H1 (cell line): ENCODE measurements at regions not wholly inside any gene's neighbourhood (a gene's known extent, or its start where the extent isn't known, plus 50 kb on each side); places are given as distances from the start of the nearest gene placed in this dataset.

Experiments
- CTCF ChIA-PET: fragments of 300-600 bp; sonication (Branson Sonifier 250); formaldehyde crosslinking; loops from one replicate; lab custom pipeline; 2021; ENCODE audit not compliant: partially characterized antibody; lab: Charles Lee
- POLR2A ChIA-PET: fragments of 300-600 bp; sonication (Branson Sonifier 250); formaldehyde crosslinking; loops from one replicate; lab custom pipeline; 2021; ENCODE audit warnings: inconsistent platforms; ENCODE audit not compliant: partially characterized antibody; lab: Charles Lee
- DNase-seq, 2 experiments: peaks; one replicate each; pipeline versions ENCODE4 v3.0.0 to v3.0.0-alpha.2; 2010 to 2022; ENCODE audit warnings: low spot score in 2 of 2, low read depth in 1 of 2, mixed read lengths in 1 of 2
- FAIRE-seq: peaks from 2 replicates; lab custom pipeline; 2011; peaks lifted over from hg19 to GRCh38; lab: Jason Lieb, UNC
- H2AFZ ChIP-seq: 2 replicates; pipeline ENCODE4 v1.8.1; 2012; ENCODE audit warnings: low read length, inconsistent platforms
- H2AK5ac ChIP-seq: 2 replicates; pipeline ENCODE4 v1.6.1; 2013; ENCODE audit warnings: low read depth, low read length
- H2BK120ac ChIP-seq: replicated peaks from 2 replicates; pipeline ENCODE3; 2013; ENCODE audit warnings: low read depth, low read length, inconsistent platforms
- H2BK12ac ChIP-seq: 2 replicates; pipeline ENCODE4 v1.6.1; 2013; ENCODE audit warnings: low read depth, low read length
- H2BK15ac ChIP-seq: 2 replicates; pipeline ENCODE4 v1.6.1; 2013; ENCODE audit warnings: low read length
- H2BK20ac ChIP-seq: 2 replicates; pipeline ENCODE4 v1.6.1; 2013; ENCODE audit warnings: low read length
- H2BK5ac ChIP-seq: 2 replicates; pipeline ENCODE4 v1.6.1; 2013; ENCODE audit warnings: low read depth, low read length
- H3K14ac ChIP-seq: 2 replicates; pipeline ENCODE4 v1.6.1; 2013; ENCODE audit warnings: inconsistent platforms; ENCODE audit not compliant: insufficient read length
- H3K18ac ChIP-seq: 2 replicates; pipeline ENCODE4 v1.6.1; 2013; ENCODE audit warnings: low read length; ENCODE audit errors: extremely low read depth
- H3K23ac ChIP-seq: 2 replicates; pipeline ENCODE4 v1.6.1; 2013; ENCODE audit warnings: inconsistent platforms; ENCODE audit not compliant: insufficient read length
- H3K23me2 ChIP-seq: 2 replicates; pipeline ENCODE4 v1.6.1; 2013; ENCODE audit warnings: low read depth, low read length
- H3K27ac ChIP-seq: 2 replicates; pipeline ENCODE4 v1.6.1; 2011; ENCODE audit warnings: low read depth, low read length, inconsistent platforms
- H3K27me3 ChIP-seq, 4 experiments: replicated peaks in 1 of 4; 1 replicate in 1 of 4; 2 replicates in 3 of 4; pipeline versions ENCODE4 v1.6.1 to v1.8.1; 2011 to 2013; ENCODE audit warnings: low read length in 3 of 4, mild to moderate bottlenecking in 3 of 4, inconsistent platforms in 2 of 4, mixed read lengths in 2 of 4, moderate library complexity in 1 of 4; ENCODE audit not compliant: control insufficient read depth in 3 of 4, insufficient read depth in 3 of 4; ENCODE audit errors: extremely low read depth in 1 of 4
- H3K36me3 ChIP-seq, 4 experiments: 2 replicates each; pipeline versions ENCODE4 v1.6.1 to v1.8.1; 2011 to 2013; ENCODE audit warnings: mild to moderate bottlenecking in 4 of 4, low read length in 3 of 4, moderate library complexity in 2 of 4, control low read depth in 1 of 4, inconsistent platforms in 1 of 4; ENCODE audit not compliant: insufficient read depth in 4 of 4, control insufficient read depth in 2 of 4
- H3K4ac ChIP-seq: replicated peaks from 2 replicates; pipeline ENCODE3; 2013; ENCODE audit warnings: low read length, low read depth, mixed read lengths, inconsistent platforms; ENCODE audit not compliant: insufficient read length
- H3K4me1 ChIP-seq, 4 experiments: replicated peaks in 1 of 4; 1 replicate in 1 of 4; 2 replicates in 3 of 4; pipeline versions ENCODE4 v1.6.1 to v1.8.1; 2011 to 2013; ENCODE audit warnings: low read length in 3 of 4, inconsistent platforms in 2 of 4, mixed read lengths in 1 of 4; ENCODE audit not compliant: insufficient read depth in 4 of 4, control insufficient read depth in 3 of 4
- H3K4me2 ChIP-seq, 2 experiments: 2 replicates each; pipeline versions ENCODE4 v1.6.1 to v1.8.1; 2011 to 2013; ENCODE audit warnings: low read depth in 2 of 2, low read length in 2 of 2, control low read depth in 1 of 2, inconsistent platforms in 1 of 2, mild to moderate bottlenecking in 1 of 2; ENCODE audit not compliant: insufficient read depth in 1 of 2
- H3K4me3 ChIP-seq, 4 experiments: fragments of 200-600, 300-600 bp in 1 of 4; sonication (generic), shearing (Covaris generic), sonication (Bioruptor Twin) in 1 of 4; 2 replicates each; pipeline versions ENCODE4 v1.5.1 to v1.8.1; 2011 to 2016; ENCODE audit warnings: low read length in 4 of 4, low read depth in 3 of 4, control low read depth in 2 of 4, inconsistent platforms in 2 of 4, mild to moderate bottlenecking in 2 of 4, mixed read lengths in 1 of 4, moderate library complexity in 1 of 4; ENCODE audit not compliant: insufficient read depth in 2 of 4; ENCODE audit errors: extremely low read depth in 1 of 4
- H3K56ac ChIP-seq: replicated peaks from 2 replicates; pipeline ENCODE3; 2013; ENCODE audit warnings: low read depth, mild to moderate bottlenecking, mixed read lengths, low read length, inconsistent platforms; ENCODE audit not compliant: insufficient read length
- H3K79me1 ChIP-seq: 2 replicates; pipeline ENCODE4 v1.6.1; 2013; ENCODE audit warnings: low read depth, low read length, control low read depth
- H3K79me2 ChIP-seq, 2 experiments: 2 replicates each; pipeline versions ENCODE4 v1.6.1 to v1.8.1; 2012 to 2013; ENCODE audit warnings: low read length in 2 of 2, mild to moderate bottlenecking in 2 of 2, inconsistent platforms in 1 of 2; ENCODE audit not compliant: insufficient read depth in 2 of 2, control insufficient read depth in 1 of 2
- H3K9ac ChIP-seq, 4 experiments: replicated peaks in 1 of 4; 1 replicate in 1 of 4; 2 replicates in 3 of 4; pipeline versions ENCODE4 v1.6.1 to v1.8.1; 2011 to 2013; ENCODE audit warnings: low read depth in 3 of 4, low read length in 3 of 4, control low read depth in 2 of 4, mild to moderate bottlenecking in 2 of 4, moderate library complexity in 2 of 4, inconsistent platforms in 1 of 4; ENCODE audit errors: extremely low read depth in 1 of 4
- H3K9me3 ChIP-seq, 2 experiments: 2 replicates each; pipeline versions ENCODE4 v1.6.1 to v1.8.1; 2012 to 2013; ENCODE audit warnings: mild to moderate bottlenecking in 2 of 2, moderate library complexity in 2 of 2, control low read depth in 1 of 2, inconsistent platforms in 1 of 2, low read depth in 1 of 2, low read length in 1 of 2, mixed read lengths in 1 of 2; ENCODE audit not compliant: insufficient read depth in 2 of 2
- H4K20me1 ChIP-seq, 2 experiments: replicated peaks in 1 of 2; 2 replicates each; pipeline versions ENCODE3 to v1.8.1; 2011 to 2013; ENCODE audit warnings: inconsistent platforms in 2 of 2, low read length in 2 of 2, mild to moderate bottlenecking in 1 of 2; ENCODE audit not compliant: insufficient read depth in 2 of 2, control insufficient read depth in 1 of 2
- H4K5ac ChIP-seq: 2 replicates; pipeline ENCODE4 v1.6.1; 2013; ENCODE audit warnings: low read length, low read depth, mixed read lengths, inconsistent platforms; ENCODE audit not compliant: insufficient read length
- H4K8ac ChIP-seq: 2 replicates; pipeline ENCODE4 v1.8.0; 2013; ENCODE audit warnings: mild to moderate bottlenecking, moderate library complexity, low read length, inconsistent platforms; ENCODE audit not compliant: insufficient read depth; ENCODE audit errors: extremely low read depth
- H4K91ac ChIP-seq: replicated peaks from 2 replicates; pipeline ENCODE3; 2013; ENCODE audit warnings: low read length, mixed read lengths, inconsistent platforms; ENCODE audit not compliant: insufficient read length
- BACH1 ChIP-seq: IDR thresholded peaks from 2 replicates; pipeline ENCODE4 v1.6.1; 2012; ENCODE audit warnings: low read length, improper control_type of control experiment
- FOSL1 ChIP-seq: IDR thresholded peaks from 2 replicates; pipeline ENCODE4 v1.6.1; 2011; ENCODE audit warnings: mild to moderate bottlenecking, low read depth, low read length, moderate library complexity; ENCODE audit not compliant: insufficient read depth
- KDM1A ChIP-seq: fragments of 200-600, 300-600 bp; sonication (generic); IDR thresholded peaks from 2 replicates; pipeline ENCODE4 v1.7.1; 2016; ENCODE audit warnings: mild to moderate bottlenecking, low read length, borderline replicate concordance
- MAFK ChIP-seq: IDR thresholded peaks from 2 replicates; pipeline ENCODE4 v1.6.1; 2012; ENCODE audit warnings: low read depth, mild to moderate bottlenecking, improper control_type of control experiment, low read length
- RNF2 ChIP-seq: fragments of 200-900, 300-1000 bp; sonication (generic); IDR thresholded peaks from 2 replicates; pipeline ENCODE4 v1.7.1; 2016; ENCODE audit warnings: borderline replicate concordance, low read depth, mild to moderate bottlenecking, antibody characterized with exemption, low read length; ENCODE audit not compliant: poor library complexity, severe bottlenecking; ENCODE audit errors: missing control alignments
- RXRA ChIP-seq: IDR thresholded peaks from 2 replicates; pipeline ENCODE4 v1.6.1; 2011; ENCODE audit warnings: low read depth, mild to moderate bottlenecking, low read length, moderate library complexity; ENCODE audit not compliant: insufficient read depth
- SIN3A ChIP-seq, 2 experiments: IDR thresholded peaks in 1 of 2; conservative IDR thresholded peaks in 1 of 2; 2 replicates each; pipeline ENCODE4 v1.6.1; 2011 to 2012; ENCODE audit warnings: low read length in 2 of 2, improper control_type of control experiment in 1 of 2, low read depth in 1 of 2, mild to moderate bottlenecking in 1 of 2
- SIRT6 ChIP-seq: IDR thresholded peaks from one replicate; pipeline ENCODE4 v1.7.1; 2012; ENCODE audit warnings: low read length, inconsistent platforms
- SP1 ChIP-seq: IDR thresholded peaks from 2 replicates; pipeline ENCODE4 v1.6.1; 2011; ENCODE audit warnings: low read depth, low read length
- WGBS, 2 experiments: shearing (Covaris generic) in 1 of 2; methylation state at CpG; one replicate each; pipeline versions ENCODE4 v1.1.6 to v1.1.7; 2013 to 2015; ENCODE audit warnings: low lambda C conversion rate in 2 of 2, mixed read lengths in 2 of 2, inconsistent platforms in 1 of 2, low coverage in 1 of 2, missing lambda C conversion rate in 1 of 2; ENCODE audit not compliant: insufficient replicate concordance in 2 of 2, insufficient coverage in 1 of 2, insufficient read length in 1 of 2; ENCODE audit errors: extremely low coverage in 1 of 2, missing lambda C conversion rate in 1 of 2; 5-methylcytosine and 5-hydroxymethylcytosine counted together
- TF ChIP-seq, protein P1 (sequence below): IDR thresholded peaks from 2 replicates; pipeline ENCODE4 v1.6.1; 2012; ENCODE audit warnings: low read length, inconsistent platforms
- TF ChIP-seq, protein P2 (sequence below): IDR thresholded peaks from 2 replicates; pipeline ENCODE4 v1.6.1; 2011; ENCODE audit warnings: low read depth, mild to moderate bottlenecking, low read length; ENCODE audit not compliant: insufficient read depth

DNA sequence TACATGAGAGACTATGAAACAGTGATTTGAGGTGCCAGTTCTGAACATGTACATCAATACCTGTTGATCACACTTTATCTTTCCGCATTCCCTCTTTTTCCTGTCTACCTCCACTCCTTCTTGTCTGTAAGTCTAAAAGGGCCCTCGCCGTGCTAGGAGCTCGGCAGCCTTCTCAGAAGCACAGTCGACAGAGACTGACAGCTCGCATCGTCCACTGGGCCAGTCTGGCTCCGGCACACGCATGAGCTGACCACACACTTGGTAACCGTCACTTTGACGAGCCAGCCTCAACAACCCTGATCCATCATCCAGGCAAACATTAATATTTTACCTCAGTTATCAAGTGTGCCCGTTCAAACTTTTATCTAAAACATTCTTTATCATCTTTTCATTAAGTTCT, 265.3 kb downstream of the TFAP2A start:
- H2AK5ac ChIP-seq = no peak overlapping the region
- H2BK12ac ChIP-seq = no peak overlapping the region
- no peak overlapping the region for H3K27ac ChIP-seq
- no peak overlapping the region for H3K18ac ChIP-seq
- no peaks in the 10 kb centered on the region for H4K20me1 ChIP-seq
- H3K4me1 ChIP-seq = no peaks in the 10 kb centered on the region; a peak in 1 of 7 replicates
- H2BK120ac ChIP-seq = no peak overlapping the region
- CTCF ChIA-PET = interaction anchor here (0.9 to 1.3 kb wide), 4 partner anchors 47 to 285 kb away, joined by 3 to 4 read pairs (median 3); no protein-coding TSS in a partner anchor
- peaks cover 0 to 3% (median 0%) of the 10 kb centered on the region in 4 experiments; a peak in 1 of 7 replicates for H3K27me3 ChIP-seq
- POLR2A ChIA-PET = no interaction called here
- no peaks in the 10 kb centered on the region for H3K9me3 ChIP-seq
- no peak overlapping the region for H2BK15ac ChIP-seq
- 88% methylated on average over 12 of the region's 12 CpGs; no CpG with 5 or more reads in 1 of the 2 experiments for WGBS, 2 experiments
- no peak overlapping the region for H3K56ac ChIP-seq
- no peak overlapping the region for H3K4ac ChIP-seq
- no peak overlapping the region for H3K23ac ChIP-seq
- no peaks in the 10 kb centered on the region for H3K79me1 ChIP-seq
- H3K9ac ChIP-seq = no peak overlapping the region
- H3K36me3 ChIP-seq = no peaks in the 10 kb centered on the region
- no peak for FAIRE-seq
- H3K23me2 ChIP-seq = no peaks in the 10 kb centered on the region
- no peak overlapping the region for H4K8ac ChIP-seq
- no peak overlapping the region for H3K4me2 ChIP-seq
- no peak overlapping the region for H4K5ac ChIP-seq
- H2AFZ ChIP-seq = no peak overlapping the region
- TF ChIP-seq RXRA (no peak), SP1 (no peak), RNF2 (no peak), FOSL1 (no peak), SIRT6 (no peak), SIN3A (conservative IDR thresholded peaks at IDR 0.05 in 1 of 2, IDR thresholded peaks at IDR 0.05 in 1 of 2; ENCODE audit: low read depth in 1 of 2, low read length in 2 of 2) (no peak), MAFK (no peak), KDM1A (no peak), BACH1 (no peak)
- TF ChIP-seq, protein P1, sequence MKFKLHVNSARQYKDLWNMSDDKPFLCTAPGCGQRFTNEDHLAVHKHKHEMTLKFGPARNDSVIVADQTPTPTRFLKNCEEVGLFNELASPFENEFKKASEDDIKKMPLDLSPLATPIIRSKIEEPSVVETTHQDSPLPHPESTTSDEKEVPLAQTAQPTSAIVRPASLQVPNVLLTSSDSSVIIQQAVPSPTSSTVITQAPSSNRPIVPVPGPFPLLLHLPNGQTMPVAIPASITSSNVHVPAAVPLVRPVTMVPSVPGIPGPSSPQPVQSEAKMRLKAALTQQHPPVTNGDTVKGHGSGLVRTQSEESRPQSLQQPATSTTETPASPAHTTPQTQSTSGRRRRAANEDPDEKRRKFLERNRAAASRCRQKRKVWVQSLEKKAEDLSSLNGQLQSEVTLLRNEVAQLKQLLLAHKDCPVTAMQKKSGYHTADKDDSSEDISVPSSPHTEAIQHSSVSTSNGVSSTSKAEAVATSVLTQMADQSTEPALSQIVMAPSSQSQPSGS = no peak
- TF ChIP-seq, protein P2, sequence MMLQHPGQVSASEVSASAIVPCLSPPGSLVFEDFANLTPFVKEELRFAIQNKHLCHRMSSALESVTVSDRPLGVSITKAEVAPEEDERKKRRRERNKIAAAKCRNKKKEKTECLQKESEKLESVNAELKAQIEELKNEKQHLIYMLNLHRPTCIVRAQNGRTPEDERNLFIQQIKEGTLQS = no peak
- no peaks in the 10 kb centered on the region for H3K79me2 ChIP-seq
- no peak overlapping the region for H3K4me3 ChIP-seq
- H3K14ac ChIP-seq = no peak overlapping the region
- no peak overlapping the region for H4K91ac ChIP-seq
- H2BK20ac ChIP-seq = no peak overlapping the region
- DNase-seq = no peak
- no peak overlapping the region for H2BK5ac ChIP-seq
